CD14-positive monocyte (primary cell): ENCODE measurements at regions not wholly inside any gene's neighbourhood (a gene's known extent, or its start where the extent isn't known, plus 50 kb on each side); places are given as distances from the start of the nearest gene placed in this dataset.

Experiments used
- DNase-seq, 3 donors: peaks; one replicate each; pipeline ENCODE4 v3.0.0-alpha.2; 2011 to 2022
- H2AFZ ChIP-seq: 2 replicates; pipeline ENCODE4 v1.6.0; 2012; ENCODE audit warnings: mild to moderate bottlenecking, low read depth, low read length, inconsistent platforms; ENCODE audit not compliant: insufficient read depth, poor library complexity, severe bottlenecking
- H3K27ac ChIP-seq, 2 donors: 1 replicate in 1 of 2; 2 replicates in 1 of 2; pipeline ENCODE4 v1.5.1; 2012 to 2013; ENCODE audit warnings: low read length in 2 of 2, control low read depth in 1 of 2, inconsistent platforms in 1 of 2, low read depth in 1 of 2, mild to moderate bottlenecking in 1 of 2
- H3K27me3 ChIP-seq, 2 donors: one replicate each; pipeline versions ENCODE4 v1.6.0 to v1.6.1; 2011 to 2013; ENCODE audit warnings: low read length in 2 of 2; ENCODE audit not compliant: control insufficient read depth in 2 of 2, insufficient read depth in 2 of 2
- H3K36me3 ChIP-seq, 2 donors: replicated peaks in 1 of 2; 1 replicate in 1 of 2; 2 replicates in 1 of 2; pipeline versions ENCODE4 v1.5.1 to v1.6.1; 2012 to 2013; ENCODE audit warnings: low read length in 2 of 2, control low read depth in 1 of 2, inconsistent platforms in 1 of 2, mild to moderate bottlenecking in 1 of 2; ENCODE audit not compliant: insufficient read depth in 2 of 2, control insufficient read depth in 1 of 2
- H3K4me1 ChIP-seq, 2 donors: 1 replicate in 1 of 2; 2 replicates in 1 of 2; pipeline versions ENCODE4 v1.5.1 to v1.6.1; 2012 to 2013; ENCODE audit warnings: low read length in 2 of 2, control low read depth in 1 of 2, inconsistent platforms in 1 of 2, mild to moderate bottlenecking in 1 of 2, moderate library complexity in 1 of 2; ENCODE audit not compliant: insufficient read depth in 2 of 2, control insufficient read depth in 1 of 2
- H3K4me2 ChIP-seq: replicated peaks from 2 replicates; pipeline ENCODE3; 2012; ENCODE audit warnings: low read length, moderate library complexity, mild to moderate bottlenecking; ENCODE audit not compliant: poor library complexity, severe bottlenecking; ENCODE audit errors: extremely low read depth
- H3K4me3 ChIP-seq, 3 experiments: fragments of 200-600 bp in 1 of 3; sonication (generic) in 1 of 3; replicated peaks in 1 of 3; 1 replicate in 2 of 3; 2 replicates in 1 of 3; pipeline ENCODE4 v1.5.1; 2011 to 2013; ENCODE audit warnings: low read length in 3 of 3, mild to moderate bottlenecking in 3 of 3, control low read depth in 2 of 3, low read depth in 2 of 3, inconsistent platforms in 1 of 3, moderate library complexity in 1 of 3
- H3K79me2 ChIP-seq: 2 replicates; pipeline ENCODE4 v1.6.0; 2012; ENCODE audit warnings: mild to moderate bottlenecking, control low read depth, inconsistent platforms, low read length, moderate library complexity; ENCODE audit not compliant: insufficient read depth
- H3K9ac ChIP-seq: 2 replicates; pipeline ENCODE4 v1.6.0; 2017; ENCODE audit warnings: low read length, mild to moderate bottlenecking; ENCODE audit not compliant: insufficient read depth, poor library complexity, severe bottlenecking
- H3K9me3 ChIP-seq, 2 donors: replicated peaks in 1 of 2; 1 replicate in 1 of 2; 2 replicates in 1 of 2; pipeline versions ENCODE4 v1.5.1 to v1.6.1; 2012 to 2013; ENCODE audit warnings: low read length in 2 of 2, control low read depth in 1 of 2; ENCODE audit not compliant: control insufficient read depth in 1 of 2, insufficient read depth in 1 of 2
- H4K20me1 ChIP-seq: 2 replicates; pipeline ENCODE4 v1.6.0; 2012; ENCODE audit warnings: mild to moderate bottlenecking, low read length, control low read depth, moderate library complexity; ENCODE audit not compliant: insufficient read depth
- H3K27ac Mint-ChIP-seq, 7 donors: one replicate each; pipeline ENCODE4 v1.8.0; 2020; ENCODE audit warnings: mild to moderate bottlenecking in 7 of 7, mixed read lengths in 7 of 7, moderate library complexity in 6 of 7, inconsistent platforms in 2 of 7
- H3K27me3 Mint-ChIP-seq, 3 donors: one replicate each; pipeline ENCODE4 v1.8.0; 2021 to 2022; ENCODE audit warnings: low read depth in 3 of 3, mild to moderate bottlenecking in 3 of 3, mixed read lengths in 3 of 3, moderate library complexity in 3 of 3, inconsistent platforms in 1 of 3
- H3K36me3 Mint-ChIP-seq, 2 donors: one replicate each; pipeline ENCODE4 v1.8.0; 2020; ENCODE audit warnings: mixed read lengths in 2 of 2, inconsistent platforms in 1 of 2, mild to moderate bottlenecking in 1 of 2
- H3K4me1 Mint-ChIP-seq: one replicate; pipeline ENCODE4 v1.8.0; 2020; ENCODE audit warnings: mild to moderate bottlenecking, mixed read lengths
- H3K4me3 Mint-ChIP-seq, 2 donors: one replicate each; pipeline ENCODE4 v1.8.0; 2020; ENCODE audit warnings: mild to moderate bottlenecking in 2 of 2, mixed read lengths in 2 of 2, moderate library complexity in 1 of 2
- H3K9me3 Mint-ChIP-seq, 7 donors: one replicate each; pipeline ENCODE4 v1.8.0; 2020 to 2022; ENCODE audit warnings: mixed read lengths in 7 of 7, mild to moderate bottlenecking in 6 of 7, moderate library complexity in 6 of 7, inconsistent platforms in 2 of 7
- CTCF ChIP-seq: fragments of 200-600 bp; IDR thresholded peaks from one replicate; pipeline ENCODE4 v1.8.0; 2022; ENCODE audit warnings: antibody characterized with exemption, mild to moderate bottlenecking
- WGBS: methylation state at CpG from one replicate; pipeline ENCODE4 v1.1.5; 2013; ENCODE audit warnings: missing lambda C conversion rate; ENCODE audit not compliant: insufficient coverage; 5-methylcytosine and 5-hydroxymethylcytosine counted together
- intact Hi-C, 2 donors: fragments of 100-400 bp; cut with micrococcal nuclease; formaldehyde crosslinking; loops; one replicate each; pipeline versions ENCODE4 v1.15.0 to v1.15.1; 2023

- no peaks in the 10 kb centered on the region for H3K27me3 ChIP-seq
- DNase-seq, result no peak
- no peaks in the 10 kb centered on the region for H4K20me1 ChIP-seq
- H3K9me3 ChIP-seq, result no peaks in the 10 kb centered on the region
- Mint-ChIP-seq H3K4me3 (no peak overlapping the region), H3K27ac (no peak overlapping the region), H3K4me1 (no peaks in the 10 kb centered on the region), H3K9me3 (peaks cover 0 to 6% (median 2%) of the 10 kb centered on the region in 7 donors), H3K36me3 (no peaks in the 10 kb centered on the region), H3K27me3 (no peaks in the 10 kb centered on the region)
- H3K9ac ChIP-seq, result no peak overlapping the region
- no peak overlapping the region for H3K4me2 ChIP-seq
- no peaks in the 10 kb centered on the region for H3K36me3 ChIP-seq
- TF ChIP-seq CTCF, result no peak
- no peaks in the 10 kb centered on the region for H3K79me2 ChIP-seq
- no peaks in the 10 kb centered on the region for H3K4me1 ChIP-seq
- H2AFZ ChIP-seq, result no peak overlapping the region
- WGBS, result no CpG with 5 or more reads among the region's 1 CpG
- intact Hi-C loops, result no loop called here
- no peak overlapping the region for H3K4me3 ChIP-seq
- no peak overlapping the region for H3K27ac ChIP-seq
Observed at GRCh38 chr13:68692049-68692448, 1415.6 kb upstream of the ATXN8OS start.

GRCh38 chr13:68690567-68690966 is 1417.1 kb upstream of the ATXN8OS start:
- Histone ChIP-seq H4K20me1 (no peaks in the 10 kb centered on the region), H3K79me2 (no peaks in the 10 kb centered on the region), H3K4me3 (no peak overlapping the region), H2AFZ (no peak overlapping the region), H3K9me3 (no peaks in the 10 kb centered on the region), H3K9ac (no peak overlapping the region), H3K36me3 (no peaks in the 10 kb centered on the region), H3K27ac (no peak overlapping the region), H3K4me1 (no peaks in the 10 kb centered on the region), H3K27me3 (no peaks in the 10 kb centered on the region), H3K4me2 (no peak overlapping the region)
- WGBS, result 100% methylated on average over 2 of the region's 2 CpGs
- Mint-ChIP-seq H3K27me3 (no peaks in the 10 kb centered on the region), H3K9me3 (peaks cover 0 to 2% (median 0%) of the 10 kb centered on the region in 7 donors), H3K4me3 (no peak overlapping the region), H3K27ac (no peak overlapping the region), H3K36me3 (no peaks in the 10 kb centered on the region), H3K4me1 (no peaks in the 10 kb centered on the region)
- no peak for TF ChIP-seq CTCF
- DNase-seq, result no peak
- intact Hi-C loops, result no loop called here
